NCI-H2081 (cell line): ENCODE measurements at regions not wholly inside any gene's neighbourhood (a gene's known extent, or its start where the extent isn't known, plus 50 kb on each side); places are given as distances from the start of the nearest gene placed in this dataset.
A peak's percentile ranks its signal among the peaks of the same experiment; 100 is the strongest.
"Not testable (repeated sequence)": the region's sequence is repeated elsewhere in the genome, so short reads cannot be mapped to it uniquely, and the experiment has no call there.

ENCODE experiments used
- DNase-seq, 2 experiments: peaks; one replicate each; lab custom pipeline; 2025; lab: John Stamatoyannopoulos, UW

- DNase-seq: peak; percentile 73 to 90
These were observed 101.8 kb downstream of the RPLP1 start for GRCh38 chr15:69554279-69554961.

GRCh38 chr15:69555080-69555479, 102.5 kb downstream of the RPLP1 start:
- DNase-seq: peak in 1 of 2 experiments; percentile 42

- DNase-seq: no peak
These were observed 103.7 kb downstream of the RPLP1 start for GRCh38 chr15:69556344-69556743.

- DNase-seq: peak in 1 of 2 experiments; percentile 61
These were observed 104.5 kb downstream of the RPLP1 start for GRCh38 chr15:69557020-69557706.

GRCh38 chr15:69557707-69558409, 105.2 kb downstream of the RPLP1 start:
- DNase-seq: peak in 1 of 2 experiments; percentile 21

- no peak for DNase-seq
These were observed 107.0 kb downstream of the RPLP1 start for GRCh38 chr15:69559440-69560190.

- DNase-seq: peak; percentile 96 to 99
These were observed 108.6 kb downstream of the RPLP1 start for GRCh38 chr15:69561071-69561784.

GRCh38 chr15:69562116-69562515, 109.5 kb downstream of the RPLP1 start:
- peak in 1 of 2 experiments; percentile 72 for DNase-seq

- peak; percentile 45 to 87 for DNase-seq
These were observed 109.9 kb downstream of the RPLP1 start for GRCh38 chr15:69562564-69562963.

GRCh38 chr15:69565066-69565655, 112.5 kb downstream of the RPLP1 start:
- DNase-seq: peak in 1 of 2 experiments; percentile 36

- DNase-seq: not testable (repeated sequence)
These were observed 114.7 kb downstream of the RPLP1 start for GRCh38 chr15:69567238-69567760.

- DNase-seq: peak; percentile 10 to 48
These were observed 115.8 kb downstream of the RPLP1 start for GRCh38 chr15:69568173-69569009.

GRCh38 chr15:69570454-69570853, 117.8 kb downstream of the RPLP1 start:
- no peak for DNase-seq

GRCh38 chr15:69570997-69571396, 118.4 kb downstream of the RPLP1 start:
- DNase-seq: no peak

GRCh38 chr15:69573278-69573677, 120.7 kb downstream of the RPLP1 start:
- not testable (repeated sequence) for DNase-seq

GRCh38 chr15:69573815-69574475, 121.3 kb downstream of the RPLP1 start:
- DNase-seq: no peak

GRCh38 chr15:69574506-69574905, 121.9 kb downstream of the RPLP1 start:
- no peak for DNase-seq

GRCh38 chr15:69575387-69575786, 122.8 kb downstream of the RPLP1 start:
- no peak for DNase-seq

GRCh38 chr15:69576035-69576526, 123.5 kb downstream of the RPLP1 start:
- DNase-seq: peak; percentile 60 to 70
